Lower lobe of right lung (tissue), 2 donors: ENCODE measurements at regions not wholly inside any gene's neighbourhood (a gene's known extent, or its start where the extent isn't known, plus 50 kb on each side); places are given as distances from the start of the nearest gene placed in this dataset.

Experiments
- ATAC-seq, 2 donors: fragments of 200-7000 bp; cut with Tn5 transposase; one replicate each; pipeline ENCODE4 v1.9.1; 2020 to 2022; ENCODE audit warnings: mild to moderate bottlenecking in 2 of 2, moderate library complexity in 2 of 2
- DNase-seq: peaks from one replicate; pipeline ENCODE4 v3.0.0-alpha.2; 2020
- H3K27ac ChIP-seq: fragments of 200-600 bp; one replicate; pipeline ENCODE4 v1.8.0; 2022
- H3K27me3 ChIP-seq: fragments of 200-600 bp; one replicate; pipeline ENCODE4 v1.8.0; 2022; ENCODE audit warnings: low read depth
- H3K36me3 ChIP-seq: fragments of 200-600 bp; one replicate; pipeline ENCODE4 v1.8.0; 2022; ENCODE audit warnings: mild to moderate bottlenecking
- H3K4me1 ChIP-seq: fragments of 200-600 bp; one replicate; pipeline ENCODE4 v1.8.0; 2022
- H3K4me3 ChIP-seq: fragments of 200-600 bp; one replicate; pipeline ENCODE4 v1.8.0; 2022; ENCODE audit warnings: mild to moderate bottlenecking
- H3K9me3 ChIP-seq: fragments of 200-600 bp; one replicate; pipeline ENCODE4 v1.8.0; 2022
- intact Hi-C: fragments of 100-400 bp; cut with DNase I; formaldehyde crosslinking; loops from one replicate; pipeline ENCODE4 v1.11.0; 2022
- TF ChIP-seq, protein P1 (sequence below): fragments of 200-600 bp; IDR thresholded peaks from one replicate; pipeline ENCODE4 v1.8.0; 2022; ENCODE audit warnings: antibody characterized with exemption, mild to moderate bottlenecking
- donor health status: DM: no; HTN: yes; CAD: no; lungs with severe emphysema.

- H3K36me3 ChIP-seq, result no peaks in the 10 kb centered on the region
- no peaks in the 10 kb centered on the region for H3K27me3 ChIP-seq
- DNase-seq (no peak), ATAC-seq (no peak)
- no peaks in the 10 kb centered on the region for H3K9me3 ChIP-seq
- TF ChIP-seq, protein P1, sequence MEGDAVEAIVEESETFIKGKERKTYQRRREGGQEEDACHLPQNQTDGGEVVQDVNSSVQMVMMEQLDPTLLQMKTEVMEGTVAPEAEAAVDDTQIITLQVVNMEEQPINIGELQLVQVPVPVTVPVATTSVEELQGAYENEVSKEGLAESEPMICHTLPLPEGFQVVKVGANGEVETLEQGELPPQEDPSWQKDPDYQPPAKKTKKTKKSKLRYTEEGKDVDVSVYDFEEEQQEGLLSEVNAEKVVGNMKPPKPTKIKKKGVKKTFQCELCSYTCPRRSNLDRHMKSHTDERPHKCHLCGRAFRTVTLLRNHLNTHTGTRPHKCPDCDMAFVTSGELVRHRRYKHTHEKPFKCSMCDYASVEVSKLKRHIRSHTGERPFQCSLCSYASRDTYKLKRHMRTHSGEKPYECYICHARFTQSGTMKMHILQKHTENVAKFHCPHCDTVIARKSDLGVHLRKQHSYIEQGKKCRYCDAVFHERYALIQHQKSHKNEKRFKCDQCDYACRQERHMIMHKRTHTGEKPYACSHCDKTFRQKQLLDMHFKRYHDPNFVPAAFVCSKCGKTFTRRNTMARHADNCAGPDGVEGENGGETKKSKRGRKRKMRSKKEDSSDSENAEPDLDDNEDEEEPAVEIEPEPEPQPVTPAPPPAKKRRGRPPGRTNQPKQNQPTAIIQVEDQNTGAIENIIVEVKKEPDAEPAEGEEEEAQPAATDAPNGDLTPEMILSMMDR, result no peak
- no peak overlapping the region for H3K27ac ChIP-seq
- no peaks in the 10 kb centered on the region for H3K4me1 ChIP-seq
- intact Hi-C loops, result no loop called here
- no peak overlapping the region for H3K4me3 ChIP-seq
Observed at GRCh38 chr7:97373736-97374135, 256.2 kb downstream of the SDHAF3 start.

DNA sequence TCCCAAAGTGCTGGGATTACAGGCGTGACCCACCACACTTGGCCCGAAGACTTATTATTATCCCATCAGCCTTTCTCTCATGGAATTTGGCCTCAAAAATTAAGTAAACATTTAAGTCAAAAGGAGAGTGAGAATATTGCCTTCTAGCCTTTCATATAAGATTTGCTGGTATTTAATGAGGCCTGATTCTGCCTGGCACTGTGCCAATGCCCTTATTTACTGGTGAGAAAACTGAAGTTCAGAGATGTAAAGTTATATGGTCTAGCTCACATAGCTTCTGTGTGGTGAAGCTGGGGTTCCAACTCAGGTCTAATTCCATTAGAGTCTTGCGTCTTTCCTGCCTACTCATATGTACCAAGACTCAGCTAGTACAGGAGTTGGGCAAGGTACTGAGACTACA, 260.2 kb downstream of the SDHAF3 start:
- no peaks in the 10 kb centered on the region for H3K9me3 ChIP-seq
- intact Hi-C loops, result no loop called here
- ATAC-seq (no peak), DNase-seq (no peak)
- H3K36me3 ChIP-seq, result no peaks in the 10 kb centered on the region
- H3K27me3 ChIP-seq, result no peaks in the 10 kb centered on the region
- H3K27ac ChIP-seq, result no peak overlapping the region
- TF ChIP-seq, protein P1, result no peak
- H3K4me3 ChIP-seq, result no peak overlapping the region
- H3K4me1 ChIP-seq, result no peaks in the 10 kb centered on the region

DNA sequence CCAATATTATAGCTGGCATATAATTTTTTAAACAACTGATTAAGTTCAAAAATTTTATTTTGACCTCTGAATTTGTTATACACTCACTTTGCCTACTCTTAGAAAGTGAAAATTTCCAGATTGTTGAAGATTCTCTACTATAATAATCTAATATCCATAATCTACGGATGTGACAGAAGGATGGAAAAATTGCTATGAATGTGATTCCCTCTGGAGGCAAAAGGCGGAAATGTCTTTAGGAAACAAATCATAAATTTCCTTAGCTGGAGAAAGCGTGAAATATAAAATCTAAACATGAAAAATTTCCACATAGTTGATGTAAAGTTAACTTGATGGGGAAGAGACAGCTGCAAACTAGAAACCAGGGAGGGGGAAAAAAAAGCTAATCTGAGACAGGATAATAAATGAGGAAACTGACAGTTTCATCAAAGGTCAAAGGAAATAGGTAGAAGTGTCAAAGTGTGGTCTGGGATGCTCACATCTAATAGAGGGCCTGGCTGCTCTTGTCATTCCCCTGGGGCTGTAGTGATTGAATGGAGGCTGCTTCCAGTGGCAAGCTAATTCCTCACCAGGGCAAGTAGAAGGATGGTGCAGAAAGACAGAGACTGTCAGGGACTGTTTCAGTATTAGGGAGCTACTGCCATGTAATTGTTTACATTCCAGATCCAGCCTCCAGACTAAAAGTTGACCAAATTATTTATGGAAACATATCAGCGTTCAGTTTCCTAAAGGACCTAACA, 264.5 kb downstream of the SDHAF3 start:
- intact Hi-C loops, result no loop called here
- DNase-seq (no peak), ATAC-seq (no peak)
- TF ChIP-seq, protein P1, result no peak
- Histone ChIP-seq H3K27me3 (no peaks in the 10 kb centered on the region), H3K27ac (no peak overlapping the region), H3K36me3 (no peaks in the 10 kb centered on the region), H3K9me3 (no peaks in the 10 kb centered on the region), H3K4me1 (no peaks in the 10 kb centered on the region), H3K4me3 (no peak overlapping the region)

DNA sequence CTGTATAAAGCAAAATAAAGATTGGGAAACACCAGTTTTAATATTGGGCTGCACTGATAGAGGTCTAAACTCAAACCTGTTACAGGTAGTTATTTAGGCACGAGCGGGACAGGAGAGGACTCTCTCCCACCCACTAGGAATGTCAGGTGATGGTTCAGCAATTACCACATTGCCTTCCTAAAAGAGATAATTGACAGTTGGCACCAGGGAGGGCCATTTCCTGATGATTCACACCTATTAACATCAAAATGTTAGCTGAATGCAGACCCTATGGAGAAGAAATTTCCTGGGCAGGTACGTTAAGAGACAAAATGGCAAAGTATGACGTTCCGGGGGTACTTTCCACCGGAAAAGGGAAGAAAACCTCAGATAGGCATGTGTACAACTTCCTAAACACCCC, 272.6 kb downstream of the SDHAF3 start:
- TF ChIP-seq, protein P1, result no peak
- no peak for DNase-seq
- Histone ChIP-seq H3K27ac (no peak overlapping the region), H3K9me3 (no peaks in the 10 kb centered on the region), H3K27me3 (no peaks in the 10 kb centered on the region), H3K4me1 (no peaks in the 10 kb centered on the region), H3K36me3 (no peaks in the 10 kb centered on the region), H3K4me3 (no peak overlapping the region)
- ATAC-seq, result no peak
- intact Hi-C loops, result no loop called here

- intact Hi-C loops, result no loop called here
- Histone ChIP-seq H3K27me3 (no peaks in the 10 kb centered on the region), H3K36me3 (no peaks in the 10 kb centered on the region), H3K9me3 (no peaks in the 10 kb centered on the region), H3K4me3 (no peak overlapping the region), H3K27ac (no peak overlapping the region), H3K4me1 (no peaks in the 10 kb centered on the region)
- DNase-seq (no peak), ATAC-seq (no peak)
- TF ChIP-seq, protein P1, result no peak
Observed at GRCh38 chr7:97390915-97391593, 273.6 kb downstream of the SDHAF3 start.
